ENCODE measurements at regions not wholly inside any gene's neighbourhood (a gene's known extent, or its start where the extent isn't known, plus 50 kb on each side); places are given as distances from the start of the nearest gene placed in this dataset.

DNA sequence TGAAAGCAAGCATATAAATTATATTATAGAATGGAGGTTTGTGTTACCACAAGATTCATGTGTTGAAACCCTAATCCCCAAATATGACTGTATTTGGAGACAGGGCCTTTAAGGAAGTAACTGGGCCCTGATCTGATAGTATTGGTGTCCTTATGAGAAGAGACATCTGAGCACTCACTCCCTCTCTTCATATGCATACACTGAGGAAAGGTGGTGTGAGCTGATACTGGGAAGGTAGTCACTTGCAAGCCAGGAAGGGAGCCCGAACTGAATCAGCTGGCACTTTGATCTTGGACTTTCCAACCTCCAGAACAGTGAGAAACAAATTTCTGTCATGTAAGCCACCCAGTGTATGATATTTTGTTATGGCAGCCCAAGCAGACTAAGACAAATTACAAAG is 66.9 kb upstream of the RHOBTB1 start:
- TF ChIP-seq, protein P1, sequence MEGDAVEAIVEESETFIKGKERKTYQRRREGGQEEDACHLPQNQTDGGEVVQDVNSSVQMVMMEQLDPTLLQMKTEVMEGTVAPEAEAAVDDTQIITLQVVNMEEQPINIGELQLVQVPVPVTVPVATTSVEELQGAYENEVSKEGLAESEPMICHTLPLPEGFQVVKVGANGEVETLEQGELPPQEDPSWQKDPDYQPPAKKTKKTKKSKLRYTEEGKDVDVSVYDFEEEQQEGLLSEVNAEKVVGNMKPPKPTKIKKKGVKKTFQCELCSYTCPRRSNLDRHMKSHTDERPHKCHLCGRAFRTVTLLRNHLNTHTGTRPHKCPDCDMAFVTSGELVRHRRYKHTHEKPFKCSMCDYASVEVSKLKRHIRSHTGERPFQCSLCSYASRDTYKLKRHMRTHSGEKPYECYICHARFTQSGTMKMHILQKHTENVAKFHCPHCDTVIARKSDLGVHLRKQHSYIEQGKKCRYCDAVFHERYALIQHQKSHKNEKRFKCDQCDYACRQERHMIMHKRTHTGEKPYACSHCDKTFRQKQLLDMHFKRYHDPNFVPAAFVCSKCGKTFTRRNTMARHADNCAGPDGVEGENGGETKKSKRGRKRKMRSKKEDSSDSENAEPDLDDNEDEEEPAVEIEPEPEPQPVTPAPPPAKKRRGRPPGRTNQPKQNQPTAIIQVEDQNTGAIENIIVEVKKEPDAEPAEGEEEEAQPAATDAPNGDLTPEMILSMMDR (IDR thresholded peaks at IDR 0.05) = no peak
- TF ChIP-seq EZH2 (IDR thresholded peaks at IDR 0.05; ENCODE audit: borderline replicate concordance, insufficient read depth, low read depth, low read length, poor library complexity, severe bottlenecking) = no peak

Data from B cell (primary cell).